Fibroblast of villous mesenchyme (primary cell): ENCODE measurements at regions not wholly inside any gene's neighbourhood (a gene's known extent, or its start where the extent isn't known, plus 50 kb on each side); places are given as distances from the start of the nearest gene placed in this dataset.
A peak's percentile ranks its signal among the peaks of the same experiment; 100 is the strongest.

Experiments used
- DNase-seq: peaks from one replicate; pipeline ENCODE4 v3.0.0-alpha.2; 2010; ENCODE audit warnings: low read depth
- H3K4me3 ChIP-seq: 2 replicates; pipeline ENCODE4 v1.5.1; 2011; ENCODE audit warnings: low read depth, mild to moderate bottlenecking, low read length
- TF ChIP-seq, protein P1 (sequence below): IDR thresholded peaks from 2 replicates; pipeline ENCODE4 v1.5.1; 2012; ENCODE audit warnings: low read depth, mild to moderate bottlenecking, low read length; ENCODE audit not compliant: insufficient read depth

DNA sequence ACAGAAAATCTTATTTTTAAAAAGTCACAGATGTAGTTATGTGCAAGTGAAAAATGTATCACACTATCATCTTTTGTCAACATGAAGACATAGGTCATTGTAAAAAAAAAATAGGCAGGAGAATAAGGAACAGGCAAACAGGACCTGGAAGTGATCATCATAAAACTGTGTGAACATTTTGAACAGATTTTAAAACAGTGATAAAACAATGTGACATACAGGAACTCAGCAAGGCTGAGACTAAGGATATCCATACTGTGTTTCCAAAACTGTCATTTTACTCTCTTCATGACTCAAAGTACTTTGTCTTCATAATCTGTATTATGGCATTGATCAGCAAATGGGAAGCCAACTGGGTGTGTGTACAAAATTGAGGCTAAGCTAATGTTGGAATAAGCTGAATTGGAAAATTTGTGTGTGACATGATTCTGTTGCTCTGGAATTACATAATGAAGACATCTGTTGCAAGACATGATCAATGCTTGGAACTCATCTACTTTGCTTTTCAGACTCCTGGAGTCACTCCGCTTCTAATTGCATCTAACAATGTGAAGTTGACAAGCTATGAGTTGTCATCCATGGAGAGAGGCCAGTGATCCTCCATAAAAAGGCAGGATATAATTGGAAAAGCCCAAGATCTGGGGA lies 978.7 kb upstream of the NUDT12 start:
- TF ChIP-seq, protein P1, sequence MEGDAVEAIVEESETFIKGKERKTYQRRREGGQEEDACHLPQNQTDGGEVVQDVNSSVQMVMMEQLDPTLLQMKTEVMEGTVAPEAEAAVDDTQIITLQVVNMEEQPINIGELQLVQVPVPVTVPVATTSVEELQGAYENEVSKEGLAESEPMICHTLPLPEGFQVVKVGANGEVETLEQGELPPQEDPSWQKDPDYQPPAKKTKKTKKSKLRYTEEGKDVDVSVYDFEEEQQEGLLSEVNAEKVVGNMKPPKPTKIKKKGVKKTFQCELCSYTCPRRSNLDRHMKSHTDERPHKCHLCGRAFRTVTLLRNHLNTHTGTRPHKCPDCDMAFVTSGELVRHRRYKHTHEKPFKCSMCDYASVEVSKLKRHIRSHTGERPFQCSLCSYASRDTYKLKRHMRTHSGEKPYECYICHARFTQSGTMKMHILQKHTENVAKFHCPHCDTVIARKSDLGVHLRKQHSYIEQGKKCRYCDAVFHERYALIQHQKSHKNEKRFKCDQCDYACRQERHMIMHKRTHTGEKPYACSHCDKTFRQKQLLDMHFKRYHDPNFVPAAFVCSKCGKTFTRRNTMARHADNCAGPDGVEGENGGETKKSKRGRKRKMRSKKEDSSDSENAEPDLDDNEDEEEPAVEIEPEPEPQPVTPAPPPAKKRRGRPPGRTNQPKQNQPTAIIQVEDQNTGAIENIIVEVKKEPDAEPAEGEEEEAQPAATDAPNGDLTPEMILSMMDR = no peak
- no peak overlapping the region for H3K4me3 ChIP-seq
- peak; percentile 71 for DNase-seq

DNA sequence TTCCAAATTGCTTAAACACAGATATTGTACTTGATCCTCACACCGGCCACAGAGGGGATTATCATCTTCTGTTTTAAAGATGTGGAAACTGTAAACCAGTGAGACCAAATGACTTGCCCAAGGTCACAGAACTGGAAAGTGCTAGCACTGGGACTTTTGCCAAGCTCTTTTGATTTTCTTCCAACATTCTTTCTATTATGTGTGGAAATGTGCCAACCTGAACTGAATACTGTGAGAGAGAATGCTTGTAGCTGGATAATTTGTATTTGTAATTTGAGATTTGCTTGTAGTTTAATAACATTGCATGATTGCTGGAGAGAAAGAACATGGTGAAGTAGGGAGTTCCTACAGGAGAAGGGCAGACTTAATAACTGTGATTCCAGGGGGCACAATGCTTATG lies 977.9 kb upstream of the NUDT12 start:
- peak; percentile 69 for DNase-seq
- TF ChIP-seq, protein P1 = no peak
- H3K4me3 ChIP-seq = no peak overlapping the region

DNA sequence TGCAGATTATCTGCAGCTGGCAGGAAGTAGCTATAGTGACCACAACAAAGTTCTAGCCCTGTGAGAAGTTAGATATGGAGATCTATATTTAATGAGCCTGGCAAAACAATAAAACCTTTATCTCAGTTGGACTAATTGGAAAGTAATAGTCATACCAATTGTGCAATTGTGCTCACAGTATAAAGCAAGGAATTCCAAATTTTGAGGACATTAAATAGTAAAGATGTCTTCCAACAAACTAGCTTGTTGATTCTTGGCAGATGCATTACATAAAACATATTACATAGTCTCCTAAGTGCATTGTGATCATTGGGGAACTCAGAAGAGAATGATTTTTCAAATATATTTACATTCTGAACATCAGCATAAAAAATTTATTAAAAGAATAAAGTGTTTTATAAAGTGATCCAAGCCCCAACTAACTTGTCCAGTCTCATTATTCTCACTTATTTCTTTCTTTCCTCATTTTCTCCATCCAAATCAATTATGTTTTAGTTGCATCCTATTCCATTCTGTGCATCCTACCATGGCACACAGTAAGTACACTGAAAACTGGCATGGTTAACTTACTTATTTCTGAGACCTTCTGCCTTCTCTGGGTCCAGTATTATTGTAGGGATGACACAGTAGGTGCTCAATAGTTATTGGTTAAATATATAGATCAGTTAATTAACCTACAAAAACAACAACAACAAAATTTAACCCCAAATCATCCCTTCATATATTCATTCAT lies 977.2 kb upstream of the NUDT12 start:
- TF ChIP-seq, protein P1 = no peak
- peak; percentile 23 for DNase-seq
- no peak overlapping the region for H3K4me3 ChIP-seq

DNA sequence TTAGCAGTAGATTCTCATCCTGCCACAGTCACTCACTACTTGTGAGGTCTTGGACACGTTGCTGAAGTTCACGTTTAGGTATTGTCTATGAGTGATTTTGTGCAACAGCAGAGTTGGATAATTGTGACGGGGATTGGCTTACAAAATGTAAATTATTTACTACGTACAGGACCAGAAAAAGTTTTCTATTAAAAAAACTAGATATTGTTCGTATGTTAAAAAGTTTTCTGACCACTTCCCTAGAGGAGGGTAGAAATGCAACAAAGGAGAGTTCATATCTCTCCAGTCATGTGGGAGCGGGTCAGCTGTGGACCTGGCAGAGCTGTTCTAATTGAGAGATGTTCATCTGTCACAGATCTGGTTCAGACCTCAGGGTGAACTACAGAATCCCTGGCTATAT lies 976.1 kb upstream of the NUDT12 start:
- no peak overlapping the region for H3K4me3 ChIP-seq
- no peak for DNase-seq
- TF ChIP-seq, protein P1 = no peak

DNA sequence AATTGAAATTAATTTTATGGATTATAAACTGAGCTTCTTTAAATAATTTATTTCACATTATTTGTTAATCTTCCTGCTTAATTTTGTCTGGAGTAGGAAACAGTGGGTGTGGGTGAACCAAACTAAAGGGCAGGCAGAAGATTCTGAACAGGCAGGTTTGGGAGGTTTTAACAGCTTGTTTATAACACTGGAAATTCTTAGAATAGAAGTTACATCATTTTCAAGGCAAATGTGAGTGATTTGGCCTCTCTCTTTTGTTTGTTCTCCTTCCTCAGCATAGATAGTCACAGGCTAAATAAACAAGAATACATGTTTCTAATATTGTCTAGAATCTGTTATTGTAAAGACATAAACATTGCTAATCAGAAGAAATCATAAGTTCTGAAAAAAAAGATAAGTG lies 970.9 kb upstream of the NUDT12 start:
- H3K4me3 ChIP-seq = no peak overlapping the region
- TF ChIP-seq, protein P1 = no peak
- DNase-seq = peak; percentile 26

DNA sequence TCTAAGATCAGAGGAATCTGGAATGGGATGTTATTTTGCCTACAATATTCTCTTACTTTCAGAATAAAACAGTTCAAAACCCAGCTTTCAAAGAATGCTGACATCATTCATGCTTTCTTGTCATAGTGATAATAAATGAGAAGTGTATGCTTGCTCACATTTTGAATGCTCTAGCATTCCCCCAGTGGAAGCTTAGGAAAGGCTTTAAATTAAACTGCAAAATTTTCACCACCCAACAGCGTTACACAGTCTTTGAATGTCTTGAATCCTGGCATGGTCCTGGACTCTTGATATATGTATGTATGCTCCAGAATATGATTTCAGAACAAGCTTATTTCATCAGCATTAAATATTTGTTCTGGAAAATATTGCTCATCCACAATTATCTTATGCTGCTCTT lies 964.3 kb upstream of the NUDT12 start:
- no peak overlapping the region for H3K4me3 ChIP-seq
- TF ChIP-seq, protein P1 = no peak
- DNase-seq = no peak
